Nephron progenitor cell (in vitro differentiated cells): ENCODE measurements at regions not wholly inside any gene's neighbourhood (a gene's known extent, or its start where the extent isn't known, plus 50 kb on each side); places are given as distances from the start of the nearest gene placed in this dataset.
"Not testable (repeated sequence)": the region's sequence is repeated elsewhere in the genome, so short reads cannot be mapped to it uniquely, and the experiment has no call there.

Source experiments
- DNase-seq: peaks from one replicate; pipeline ENCODE4 v3.0.0; 2021
- H3K27ac Mint-ChIP-seq: 2 replicates; pipeline ENCODE4 v1.8.0; 2021; ENCODE audit warnings: mild to moderate bottlenecking, moderate library complexity, mixed read lengths
- H3K27me3 Mint-ChIP-seq: 2 replicates; pipeline ENCODE4 v1.8.0; 2021; ENCODE audit warnings: mild to moderate bottlenecking, low read depth, mixed read lengths; ENCODE audit not compliant: poor library complexity
- H3K36me3 Mint-ChIP-seq: 2 replicates; pipeline ENCODE4 v1.8.0; 2021; ENCODE audit warnings: low read depth, mixed read lengths
- H3K4me1 Mint-ChIP-seq: 2 replicates; pipeline ENCODE4 v1.8.0; 2021; ENCODE audit warnings: mixed read lengths
- H3K4me3 Mint-ChIP-seq: 2 replicates; pipeline ENCODE4 v1.8.0; 2021; ENCODE audit warnings: mild to moderate bottlenecking, moderate library complexity, mixed read lengths
- H3K9me3 Mint-ChIP-seq: 2 replicates; pipeline ENCODE4 v1.8.0; 2021; ENCODE audit warnings: mild to moderate bottlenecking, moderate library complexity, mixed read lengths
- TF ChIP-seq, protein P1 (sequence below): fragments of 200-600 bp; sonication (generic); IDR thresholded peaks from 2 replicates; pipeline ENCODE4 v1.5.0; 2021; ENCODE audit warnings: antibody characterized with exemption

DNA sequence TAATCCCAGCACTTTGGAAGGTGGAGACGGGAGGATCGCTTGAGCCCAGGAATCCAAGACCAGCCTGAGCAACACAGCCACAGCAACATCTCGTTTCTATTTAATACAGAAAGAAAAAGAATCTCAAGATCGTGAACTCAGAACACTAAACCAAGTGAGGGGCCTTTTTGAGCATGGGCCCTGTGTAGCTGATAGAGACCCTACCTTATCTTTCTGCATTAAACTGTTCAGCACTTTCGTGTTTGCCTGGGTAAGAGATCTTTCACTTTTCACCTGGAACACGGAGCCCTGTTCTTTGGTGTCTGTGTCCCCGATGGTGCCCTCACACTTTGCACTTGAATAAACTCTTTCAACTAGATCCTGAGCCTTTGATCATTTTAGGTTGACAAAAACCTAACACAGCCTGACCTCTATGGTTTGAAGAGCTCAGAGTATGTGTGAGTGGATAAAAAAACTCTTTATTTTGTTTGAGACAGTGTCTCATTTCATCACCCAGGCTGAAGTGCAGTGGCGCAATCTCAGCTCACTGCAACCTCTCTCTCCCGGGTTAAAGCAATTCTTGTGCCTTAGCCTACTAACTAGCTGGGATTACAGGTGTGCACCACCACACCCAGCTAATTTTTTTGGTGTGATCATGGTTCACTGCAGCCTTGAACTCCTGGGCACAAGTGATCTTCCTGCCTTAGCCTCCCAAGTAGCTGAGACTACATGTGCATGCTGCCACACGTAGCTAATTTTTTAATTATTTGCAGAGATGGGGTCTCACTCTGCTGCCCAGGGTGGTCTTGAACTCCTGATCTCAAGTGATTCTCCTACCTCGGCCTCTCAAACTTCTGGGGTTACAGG lies 83.8 kb upstream of the GRIN2A start:
- Mint-ChIP-seq H3K36me3 (no peaks in the 10 kb centered on the region), H3K4me1 (peaks cover 32% of the 10 kb centered on the region)

DNA sequence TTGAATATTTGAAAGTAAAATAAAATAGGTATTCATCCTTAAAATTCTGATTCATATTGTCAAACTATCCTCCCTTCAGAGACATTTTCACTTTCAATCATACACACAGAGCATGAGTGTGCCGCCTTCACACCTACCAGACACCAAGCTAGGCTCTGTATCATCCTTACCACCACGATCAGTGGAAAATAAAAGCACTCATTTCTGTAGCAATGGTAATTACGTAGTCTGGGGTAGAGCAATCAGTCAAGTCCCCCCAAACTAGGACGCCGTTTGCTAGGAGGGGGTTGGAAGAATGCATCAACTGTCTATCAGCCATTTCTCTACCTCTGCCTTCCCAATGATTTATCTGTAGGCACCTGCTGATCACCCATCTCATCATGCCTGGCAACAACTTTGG lies 84.6 kb upstream of the GRIN2A start:
- DNase-seq, result no peak
- Mint-ChIP-seq H3K36me3 (no peaks in the 10 kb centered on the region), H3K9me3 (peaks cover 11% of the 10 kb centered on the region), H3K4me1 (peaks cover 24% of the 10 kb centered on the region), H3K27me3 (no peaks in the 10 kb centered on the region), H3K27ac (peak overlapping the region; percentile 27), H3K4me3 (no peak overlapping the region)
- TF ChIP-seq, protein P1, sequence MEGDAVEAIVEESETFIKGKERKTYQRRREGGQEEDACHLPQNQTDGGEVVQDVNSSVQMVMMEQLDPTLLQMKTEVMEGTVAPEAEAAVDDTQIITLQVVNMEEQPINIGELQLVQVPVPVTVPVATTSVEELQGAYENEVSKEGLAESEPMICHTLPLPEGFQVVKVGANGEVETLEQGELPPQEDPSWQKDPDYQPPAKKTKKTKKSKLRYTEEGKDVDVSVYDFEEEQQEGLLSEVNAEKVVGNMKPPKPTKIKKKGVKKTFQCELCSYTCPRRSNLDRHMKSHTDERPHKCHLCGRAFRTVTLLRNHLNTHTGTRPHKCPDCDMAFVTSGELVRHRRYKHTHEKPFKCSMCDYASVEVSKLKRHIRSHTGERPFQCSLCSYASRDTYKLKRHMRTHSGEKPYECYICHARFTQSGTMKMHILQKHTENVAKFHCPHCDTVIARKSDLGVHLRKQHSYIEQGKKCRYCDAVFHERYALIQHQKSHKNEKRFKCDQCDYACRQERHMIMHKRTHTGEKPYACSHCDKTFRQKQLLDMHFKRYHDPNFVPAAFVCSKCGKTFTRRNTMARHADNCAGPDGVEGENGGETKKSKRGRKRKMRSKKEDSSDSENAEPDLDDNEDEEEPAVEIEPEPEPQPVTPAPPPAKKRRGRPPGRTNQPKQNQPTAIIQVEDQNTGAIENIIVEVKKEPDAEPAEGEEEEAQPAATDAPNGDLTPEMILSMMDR, result no peak

More for the DNA sequence above, 83.8 kb upstream of the GRIN2A start:
- no peaks in the 10 kb centered on the region for H3K27me3 Mint-ChIP-seq
- TF ChIP-seq, protein P1, result no peak
- DNase-seq, result no peak
- peak overlapping the region; percentile 94 for H3K27ac Mint-ChIP-seq
- no peak overlapping the region for H3K4me3 Mint-ChIP-seq
- peaks cover 10% of the 10 kb centered on the region for H3K9me3 Mint-ChIP-seq

DNA sequence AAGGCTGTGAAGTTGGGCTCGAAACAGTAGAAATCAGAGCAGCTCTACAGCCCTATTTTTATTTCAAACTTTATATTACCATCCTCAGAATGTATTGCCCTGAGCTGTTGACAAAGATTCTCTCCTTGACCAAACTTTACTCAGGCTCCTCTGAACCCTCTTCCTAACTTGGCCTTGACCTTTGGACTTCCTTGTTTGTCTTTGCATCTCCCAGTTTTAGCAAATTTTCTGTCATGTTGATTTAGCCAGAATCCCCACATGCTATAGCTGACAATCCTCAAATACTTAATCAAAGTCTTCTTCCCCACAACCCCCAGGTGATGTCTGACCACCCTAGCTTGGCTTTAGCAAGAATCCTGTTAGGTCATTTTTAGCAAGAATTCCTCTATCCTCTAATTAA lies 87.4 kb upstream of the GRIN2A start:
- Mint-ChIP-seq H3K27ac (no peak overlapping the region), H3K36me3 (no peaks in the 10 kb centered on the region), H3K4me3 (no peak overlapping the region), H3K4me1 (peaks cover 19% of the 10 kb centered on the region), H3K27me3 (peaks cover 2% of the 10 kb centered on the region), H3K9me3 (peaks cover 32% of the 10 kb centered on the region)
- TF ChIP-seq, protein P1, result no peak
- no peak for DNase-seq

DNA sequence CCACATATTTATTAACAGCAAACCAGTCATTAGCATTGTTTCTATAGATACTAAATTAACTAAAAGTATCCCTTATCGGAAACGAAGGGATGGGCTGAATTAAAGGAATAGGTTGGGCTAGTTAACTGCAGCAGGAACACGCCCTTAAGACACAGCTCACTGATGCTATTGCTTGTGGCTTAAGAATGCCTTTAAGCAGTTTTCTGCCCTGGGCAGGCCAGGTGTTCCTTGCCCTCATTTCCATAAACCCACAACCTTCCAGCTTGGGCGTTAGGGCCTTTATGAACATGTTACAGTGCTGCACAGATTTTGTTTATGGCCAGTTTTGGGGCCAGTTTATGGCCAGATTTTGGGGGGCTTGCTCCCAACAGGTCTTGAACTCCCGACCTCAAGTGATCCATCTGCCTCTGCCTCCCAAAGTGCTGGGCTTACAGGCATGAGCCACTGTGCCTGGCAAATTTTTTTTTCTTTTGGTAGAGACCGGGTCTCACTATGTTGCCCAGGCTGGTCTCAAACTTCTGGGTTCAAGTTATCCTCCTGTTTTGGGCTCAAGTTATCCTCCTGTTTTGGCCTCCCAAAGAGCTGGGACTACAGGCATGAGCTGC lies 90.1 kb upstream of the GRIN2A start:
- H3K27me3 Mint-ChIP-seq, DNase-seq, H3K4me3 Mint-ChIP-seq, H3K36me3 Mint-ChIP-seq, H3K27ac Mint-ChIP-seq: not testable (repeated sequence)
- Mint-ChIP-seq H3K4me1 (peaks cover 18% of the 10 kb centered on the region), H3K9me3 (peaks cover 44% of the 10 kb centered on the region)

DNA sequence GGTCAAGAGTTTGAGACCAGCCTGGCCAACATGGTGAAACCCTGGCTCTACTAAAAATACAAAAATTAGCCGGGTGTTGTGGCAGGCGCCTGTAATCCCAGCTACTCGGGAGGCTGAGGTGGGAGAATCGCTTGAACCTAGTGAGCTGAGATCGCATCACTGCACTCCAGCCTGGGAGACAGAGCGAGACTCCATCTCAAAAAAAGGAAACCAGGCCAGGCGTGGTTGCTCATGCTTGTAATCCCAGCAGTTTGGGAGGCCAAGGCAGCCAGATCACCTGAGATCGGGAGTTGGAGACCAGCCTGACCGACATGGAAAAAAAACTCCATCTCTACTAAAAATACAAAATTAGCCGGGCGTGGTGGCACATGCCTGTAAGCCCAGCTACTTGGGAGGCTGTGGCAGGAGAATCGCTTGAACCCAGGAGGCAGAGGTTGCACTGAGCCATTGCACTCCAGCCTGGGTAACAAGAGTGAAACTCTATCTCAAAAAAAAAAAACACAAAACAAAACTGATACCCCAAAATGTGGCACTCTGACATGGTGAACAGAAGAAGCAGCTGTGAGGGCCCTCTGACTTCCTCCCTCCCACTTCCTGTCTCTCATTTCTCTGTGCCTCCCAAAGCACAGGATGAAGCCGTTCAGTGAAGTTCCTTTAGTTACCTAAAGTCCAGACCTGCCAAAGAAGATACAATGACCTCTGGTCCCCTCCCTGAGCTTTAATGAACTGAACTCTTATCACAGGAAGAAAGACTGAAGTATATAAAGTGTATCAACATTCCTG lies 93.2 kb upstream of the GRIN2A start:
- H3K4me3 Mint-ChIP-seq, H3K27me3 Mint-ChIP-seq, DNase-seq: not testable (repeated sequence)
- H3K9me3 Mint-ChIP-seq, result peaks cover 53% of the 10 kb centered on the region
- H3K36me3 Mint-ChIP-seq, result peaks cover 12% of the 10 kb centered on the region
- H3K27ac Mint-ChIP-seq, result peak overlapping the region; percentile 57
- peaks cover 22% of the 10 kb centered on the region for H3K4me1 Mint-ChIP-seq

DNA sequence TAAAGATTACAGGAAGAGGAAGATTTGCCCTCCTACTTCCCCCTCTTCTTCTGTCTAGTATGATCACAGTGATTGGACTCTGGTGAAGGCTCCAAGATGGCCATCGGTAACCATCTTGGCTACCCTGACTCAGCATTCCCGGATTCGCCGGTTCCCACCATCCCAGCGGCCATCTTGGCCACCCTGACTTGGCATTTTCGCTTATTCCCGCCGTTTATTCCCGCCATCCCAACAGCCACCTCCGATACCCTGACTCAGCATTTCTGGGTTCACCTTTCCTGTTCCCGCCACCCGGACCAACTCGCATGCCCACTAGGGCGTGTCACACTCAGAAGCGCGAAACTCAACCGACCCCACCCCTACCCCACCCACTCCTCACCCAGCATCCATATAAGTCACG lies 95.4 kb upstream of the GRIN2A start:
- Mint-ChIP-seq H3K36me3 (peaks cover 12% of the 10 kb centered on the region), H3K4me1 (peaks cover 44% of the 10 kb centered on the region), H3K4me3 (no peak overlapping the region), H3K27ac (no peak overlapping the region), H3K27me3 (peaks cover 6% of the 10 kb centered on the region), H3K9me3 (peaks cover 38% of the 10 kb centered on the region)
- no peak for DNase-seq
- TF ChIP-seq, protein P1, result no peak
